ENCODE measurements at regions not wholly inside any gene's neighbourhood (a gene's known extent, or its start where the extent isn't known, plus 50 kb on each side); places are given as distances from the start of the nearest gene placed in this dataset.

DNA sequence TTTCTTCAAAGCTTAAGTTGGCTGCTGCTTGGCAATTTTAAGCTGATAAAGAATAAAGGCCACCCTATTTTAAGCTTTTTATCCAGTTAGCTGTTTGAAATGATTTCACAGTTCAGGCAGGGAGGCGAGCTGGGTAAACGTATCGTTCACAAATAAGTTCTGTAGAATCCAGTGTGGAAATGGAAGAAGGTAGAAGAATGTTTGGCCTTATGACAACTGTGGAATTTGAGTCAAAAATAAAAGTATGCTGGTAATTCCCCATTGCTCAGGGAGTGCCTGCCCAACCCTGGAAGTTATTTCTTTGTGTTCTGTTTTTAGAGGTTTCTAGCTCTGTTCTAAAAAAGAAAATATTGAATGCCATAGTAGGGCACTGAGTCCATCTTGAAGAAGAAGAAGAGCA is 113.1 kb downstream of the ARL4A start:
- no peaks in the 10 kb centered on the region for H3K9me3 ChIP-seq (ENCODE audit: control insufficient read depth, insufficient read depth, low read length)

GRCh38 chr7:12801107-12801506 is 113.7 kb downstream of the ARL4A start:
- no peaks in the 10 kb centered on the region for H3K9me3 ChIP-seq (ENCODE audit: control insufficient read depth, insufficient read depth, low read length)
- no peaks in the 10 kb centered on the region for H3K36me3 ChIP-seq (ENCODE audit: insufficient read depth, low read length)
- no peak overlapping the region for H3K9ac ChIP-seq (ENCODE audit: low read depth, low read length)
- H3K4me1 ChIP-seq (ENCODE audit: insufficient read depth, low read length) = peaks cover 16% of the 10 kb centered on the region

More for the DNA sequence above, 113.1 kb downstream of the ARL4A start:
- H3K9ac ChIP-seq (ENCODE audit: low read depth, low read length) = no peak overlapping the region
- H3K36me3 ChIP-seq (ENCODE audit: insufficient read depth, low read length) = no peaks in the 10 kb centered on the region
- peaks cover 13% of the 10 kb centered on the region for H3K4me1 ChIP-seq (ENCODE audit: insufficient read depth, low read length)

DNA sequence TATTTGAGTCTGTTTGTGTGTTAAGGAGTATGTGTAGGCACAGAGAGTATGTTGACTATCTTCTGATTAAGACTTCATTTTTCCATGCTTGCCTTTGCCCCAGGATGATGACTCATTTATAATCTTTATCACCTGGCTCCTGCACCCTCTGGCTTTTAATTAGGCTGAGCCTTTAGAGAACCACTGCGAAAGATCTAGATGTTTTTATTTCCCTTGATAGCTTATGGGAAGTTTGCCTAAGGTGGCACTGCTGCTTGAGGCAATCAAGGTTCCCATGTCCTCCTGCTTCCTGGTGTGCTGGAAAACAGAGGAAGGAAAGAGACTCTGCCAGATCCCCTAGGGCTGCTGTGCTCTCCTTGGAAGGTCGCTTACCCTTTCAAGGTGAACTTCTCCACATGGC is 114.6 kb downstream of the ARL4A start:
- Histone ChIP-seq H3K9ac (ENCODE audit: low read depth, low read length) (no peak overlapping the region), H3K9me3 (ENCODE audit: control insufficient read depth, insufficient read depth, low read length) (no peaks in the 10 kb centered on the region)

GRCh38 chr7:12803542-12803941 is 116.1 kb downstream of the ARL4A start:
- peaks cover 16% of the 10 kb centered on the region for H3K4me1 ChIP-seq (ENCODE audit: insufficient read depth, low read length)
- no peak overlapping the region for H3K9ac ChIP-seq (ENCODE audit: low read depth, low read length)
- H3K36me3 ChIP-seq (ENCODE audit: insufficient read depth, low read length) = no peaks in the 10 kb centered on the region
- no peaks in the 10 kb centered on the region for H3K9me3 ChIP-seq (ENCODE audit: control insufficient read depth, insufficient read depth, low read length)

More for the DNA sequence above, 114.6 kb downstream of the ARL4A start:
- Histone ChIP-seq H3K36me3 (ENCODE audit: insufficient read depth, low read length) (no peaks in the 10 kb centered on the region), H3K4me1 (ENCODE audit: insufficient read depth, low read length) (peaks cover 16% of the 10 kb centered on the region)

DNA sequence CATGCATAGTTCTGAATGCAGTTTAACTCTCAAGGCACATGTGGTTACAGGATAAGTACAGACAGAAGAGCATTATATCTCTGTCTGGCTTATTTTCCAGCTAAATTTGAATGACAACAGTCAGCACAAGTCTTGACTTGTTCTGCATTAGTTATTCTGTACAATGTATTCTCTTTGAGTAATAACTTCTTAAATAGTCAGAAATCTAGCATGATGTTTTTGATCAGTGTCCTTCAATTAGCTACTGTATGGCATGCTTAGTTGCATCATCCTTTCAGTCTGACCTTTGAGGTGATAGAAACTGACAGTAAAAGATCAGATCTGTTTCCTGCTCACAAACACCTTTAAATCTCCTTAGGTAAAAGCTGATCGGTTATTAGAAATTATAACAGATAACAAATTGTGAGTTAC is 118.1 kb downstream of the ARL4A start:
- no peak overlapping the region for H3K9ac ChIP-seq (ENCODE audit: low read depth, low read length)
- H3K9me3 ChIP-seq (ENCODE audit: control insufficient read depth, insufficient read depth, low read length) = no peaks in the 10 kb centered on the region
- H3K36me3 ChIP-seq (ENCODE audit: insufficient read depth, low read length) = no peaks in the 10 kb centered on the region
- H3K4me1 ChIP-seq (ENCODE audit: insufficient read depth, low read length) = peaks cover 20% of the 10 kb centered on the region

DNA sequence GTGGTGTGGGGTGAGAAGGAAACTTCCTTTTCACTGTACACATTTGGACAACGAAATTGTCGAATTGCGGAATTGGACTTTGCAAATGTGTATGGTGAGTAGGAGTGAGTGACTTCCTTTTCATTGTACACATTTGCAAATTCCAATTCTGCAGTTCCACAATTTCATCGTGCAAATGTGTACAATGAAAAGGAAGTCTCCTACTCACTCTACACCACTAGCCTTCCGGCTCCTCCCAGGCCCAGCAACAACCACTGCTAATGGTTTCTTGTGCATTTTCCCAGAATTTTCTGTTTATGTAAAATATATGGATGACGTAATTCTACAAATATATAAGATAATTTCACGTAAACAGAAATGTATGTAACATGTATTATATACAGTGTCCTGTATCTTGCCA is 118.5 kb downstream of the ARL4A start:
- peaks cover 20% of the 10 kb centered on the region for H3K4me1 ChIP-seq (ENCODE audit: insufficient read depth, low read length)
- no peaks in the 10 kb centered on the region for H3K9me3 ChIP-seq (ENCODE audit: control insufficient read depth, insufficient read depth, low read length)
- no peak overlapping the region for H3K9ac ChIP-seq (ENCODE audit: low read depth, low read length)
- no peaks in the 10 kb centered on the region for H3K36me3 ChIP-seq (ENCODE audit: insufficient read depth, low read length)

GRCh38 chr7:12809476-12809875 is 122.0 kb downstream of the ARL4A start:
- no peaks in the 10 kb centered on the region for H3K36me3 ChIP-seq (ENCODE audit: insufficient read depth, low read length)
- H3K9ac ChIP-seq (ENCODE audit: low read depth, low read length) = no peak overlapping the region
- no peaks in the 10 kb centered on the region for H3K9me3 ChIP-seq (ENCODE audit: control insufficient read depth, insufficient read depth, low read length)
- H3K4me1 ChIP-seq (ENCODE audit: insufficient read depth, low read length) = peaks cover 12% of the 10 kb centered on the region

- Histone ChIP-seq H3K36me3 (ENCODE audit: insufficient read depth, low read length) (no peaks in the 10 kb centered on the region), H3K9ac (ENCODE audit: low read depth, low read length) (no peak overlapping the region), H3K9me3 (ENCODE audit: control insufficient read depth, insufficient read depth, low read length) (no peaks in the 10 kb centered on the region), H3K4me1 (ENCODE audit: insufficient read depth, low read length) (peaks cover 3% of the 10 kb centered on the region; the same call in 1 of the 2 replicates)
These were observed 124.7 kb downstream of the ARL4A start for GRCh38 chr7:12812111-12812510.

GRCh38 chr7:12814107-12814506 is 126.7 kb downstream of the ARL4A start:
- no peak overlapping the region for H3K9ac ChIP-seq (ENCODE audit: low read depth, low read length)
- no peaks in the 10 kb centered on the region for H3K9me3 ChIP-seq (ENCODE audit: control insufficient read depth, insufficient read depth, low read length)
- peaks cover 11% of the 10 kb centered on the region for H3K4me1 ChIP-seq (ENCODE audit: insufficient read depth, low read length)
- H3K36me3 ChIP-seq (ENCODE audit: insufficient read depth, low read length) = no peaks in the 10 kb centered on the region

DNA sequence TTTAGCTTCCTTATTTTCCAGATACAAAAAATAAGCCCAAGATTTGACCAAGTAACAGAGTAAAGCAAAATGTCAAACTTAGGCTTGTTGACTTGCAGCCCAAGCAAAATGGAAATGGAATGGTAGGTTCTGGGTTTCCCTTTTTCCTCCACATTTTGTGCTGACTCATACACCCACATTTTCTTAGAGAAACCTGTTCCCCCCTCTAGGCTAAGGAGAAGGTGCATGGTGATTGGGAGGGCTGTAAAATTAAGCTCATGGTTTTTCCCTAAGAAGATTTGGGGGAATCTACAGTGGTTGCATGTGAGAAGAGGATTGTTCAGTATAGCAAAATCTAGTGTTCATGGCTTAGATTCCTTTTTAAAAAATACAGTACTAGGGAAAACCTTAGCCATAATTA is 127.4 kb downstream of the ARL4A start:
- no peaks in the 10 kb centered on the region for H3K9me3 ChIP-seq (ENCODE audit: control insufficient read depth, insufficient read depth, low read length)
- no peaks in the 10 kb centered on the region for H3K36me3 ChIP-seq (ENCODE audit: insufficient read depth, low read length)
- no peak overlapping the region for H3K9ac ChIP-seq (ENCODE audit: low read depth, low read length)
- peaks cover 14% of the 10 kb centered on the region for H3K4me1 ChIP-seq (ENCODE audit: insufficient read depth, low read length)

- no peak overlapping the region for H3K9ac ChIP-seq (ENCODE audit: low read depth, low read length)
- H3K36me3 ChIP-seq (ENCODE audit: insufficient read depth, low read length) = no peaks in the 10 kb centered on the region
- H3K4me1 ChIP-seq (ENCODE audit: insufficient read depth, low read length) = peaks cover 20% of the 10 kb centered on the region
- H3K9me3 ChIP-seq (ENCODE audit: control insufficient read depth, insufficient read depth, low read length) = no peaks in the 10 kb centered on the region
These were observed 128.0 kb downstream of the ARL4A start for GRCh38 chr7:12815426-12815825.

DNA sequence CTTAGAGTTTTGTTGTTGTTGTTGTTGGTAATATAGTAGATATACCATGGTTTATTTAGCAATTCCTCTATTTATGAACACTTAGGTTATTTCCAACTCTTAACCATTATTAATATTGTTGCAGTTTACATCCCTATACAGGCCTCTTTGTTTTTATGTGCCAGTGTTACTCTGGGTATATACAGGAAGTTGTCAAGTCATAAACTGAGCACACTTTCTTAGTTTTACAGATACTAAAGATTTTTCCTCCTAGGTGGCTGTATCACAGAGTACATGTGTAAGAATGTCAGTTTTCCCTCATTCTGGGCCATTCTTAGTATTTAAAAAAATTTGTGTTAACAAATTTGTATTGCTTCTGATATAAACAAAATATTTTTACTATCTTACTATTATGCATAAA is 128.4 kb downstream of the ARL4A start:
- no peak overlapping the region for H3K9ac ChIP-seq (ENCODE audit: low read depth, low read length)
- peaks cover 24% of the 10 kb centered on the region for H3K4me1 ChIP-seq (ENCODE audit: insufficient read depth, low read length)
- H3K9me3 ChIP-seq (ENCODE audit: control insufficient read depth, insufficient read depth, low read length) = no peaks in the 10 kb centered on the region
- no peaks in the 10 kb centered on the region for H3K36me3 ChIP-seq (ENCODE audit: insufficient read depth, low read length)

GRCh38 chr7:12820777-12821176 is 133.3 kb downstream of the ARL4A start:
- no peaks in the 10 kb centered on the region for H3K36me3 ChIP-seq (ENCODE audit: insufficient read depth, low read length)
- no peak overlapping the region for H3K9ac ChIP-seq (ENCODE audit: low read depth, low read length)
- no peaks in the 10 kb centered on the region for H3K9me3 ChIP-seq (ENCODE audit: control insufficient read depth, insufficient read depth, low read length)
- peaks cover 29% of the 10 kb centered on the region for H3K4me1 ChIP-seq (ENCODE audit: insufficient read depth, low read length)

DNA sequence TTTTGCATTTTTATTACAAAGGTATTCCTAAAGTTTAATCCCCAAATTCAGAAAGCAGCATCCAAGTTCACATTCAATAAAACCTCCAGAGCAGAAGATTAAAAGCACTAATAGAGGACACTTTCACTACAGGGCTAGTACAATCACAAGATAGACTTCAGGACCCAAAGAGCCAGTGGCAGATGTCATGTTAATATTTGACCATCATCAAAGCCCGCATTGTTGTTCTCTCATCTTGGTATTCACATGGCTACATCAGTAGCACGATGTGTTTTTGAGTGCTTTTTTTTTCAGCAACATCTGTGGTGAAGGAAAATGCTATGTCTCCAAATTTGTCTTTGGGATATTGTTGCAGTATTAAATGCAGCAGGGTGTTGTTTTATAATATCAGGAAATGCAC is 134.3 kb downstream of the ARL4A start:
- H3K9me3 ChIP-seq (ENCODE audit: control insufficient read depth, insufficient read depth, low read length) = no peaks in the 10 kb centered on the region
- no peak overlapping the region for H3K9ac ChIP-seq (ENCODE audit: low read depth, low read length)
- H3K36me3 ChIP-seq (ENCODE audit: insufficient read depth, low read length) = no peaks in the 10 kb centered on the region
- H3K4me1 ChIP-seq (ENCODE audit: insufficient read depth, low read length) = peaks cover 29% of the 10 kb centered on the region

DNA sequence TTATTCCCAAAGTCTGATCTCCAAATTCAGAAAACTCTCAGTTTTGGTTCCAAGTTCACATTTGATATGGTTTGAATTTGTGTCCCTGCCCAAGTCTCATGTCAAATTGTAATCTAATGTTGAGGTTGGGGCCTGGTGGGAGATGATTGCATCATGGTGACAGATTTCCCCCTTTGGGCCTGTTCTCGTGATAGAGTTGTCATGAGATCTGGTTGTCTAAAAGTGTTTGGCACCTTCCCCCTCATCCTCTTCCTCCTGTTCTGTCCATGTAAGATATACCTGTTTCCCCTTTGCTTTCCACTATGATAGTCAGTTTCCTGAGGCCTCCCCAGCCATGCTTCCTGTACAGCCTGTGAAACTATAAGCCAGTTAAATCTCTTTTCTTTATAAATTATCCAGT is 138.6 kb downstream of the ARL4A start:
- peaks cover 2% of the 10 kb centered on the region for H3K4me1 ChIP-seq (ENCODE audit: insufficient read depth, low read length)
- H3K9ac ChIP-seq (ENCODE audit: low read depth, low read length) = no peak overlapping the region
- no peaks in the 10 kb centered on the region for H3K9me3 ChIP-seq (ENCODE audit: control insufficient read depth, insufficient read depth, low read length)
- H3K36me3 ChIP-seq (ENCODE audit: insufficient read depth, low read length) = no peaks in the 10 kb centered on the region

GRCh38 chr7:12827219-12827821 is 139.9 kb downstream of the ARL4A start:
- H3K9me3 ChIP-seq (ENCODE audit: control insufficient read depth, insufficient read depth, low read length) = no peaks in the 10 kb centered on the region
- H3K4me1 ChIP-seq (ENCODE audit: insufficient read depth, low read length) = no peaks in the 10 kb centered on the region
- no peaks in the 10 kb centered on the region for H3K36me3 ChIP-seq (ENCODE audit: insufficient read depth, low read length)
- H3K9ac ChIP-seq (ENCODE audit: low read depth, low read length) = no peak overlapping the region
